Ishikawa (cell line): ENCODE measurements at regions not wholly inside any gene's neighbourhood (a gene's known extent, or its start where the extent isn't known, plus 50 kb on each side); places are given as distances from the start of the nearest gene placed in this dataset.

Experiments
- CEBPB ChIP-seq: IDR thresholded peaks from 2 replicates; pipeline ENCODE4 v1.6.1; 2012
- EGR1 ChIP-seq: IDR thresholded peaks from 2 replicates; pipeline ENCODE4 v1.6.1; 2012
- EP300 ChIP-seq: IDR thresholded peaks from 2 replicates; pipeline ENCODE4 v1.6.1; 2012; ENCODE audit warnings: borderline replicate concordance
- FOXM1 ChIP-seq: IDR thresholded peaks from 2 replicates; pipeline ENCODE4 v1.6.1; 2012; ENCODE audit warnings: low read depth, borderline replicate concordance
- MAX ChIP-seq: IDR thresholded peaks from 2 replicates; pipeline ENCODE4 v1.6.1; 2012
- NFIC ChIP-seq: IDR thresholded peaks from 2 replicates; pipeline ENCODE4 v1.6.1; 2012
- RAD21 ChIP-seq: IDR thresholded peaks from 2 replicates; pipeline ENCODE4 v1.6.1; 2012; ENCODE audit warnings: low read depth
- REST ChIP-seq: IDR thresholded peaks from 2 replicates; pipeline ENCODE4 v1.6.1; 2012; ENCODE audit warnings: low read depth, mild to moderate bottlenecking
- TAF1 ChIP-seq: IDR thresholded peaks from 2 replicates; pipeline ENCODE4 v1.6.1; 2012; ENCODE audit warnings: low read depth, mild to moderate bottlenecking
- TCF12 ChIP-seq: IDR thresholded peaks from 2 replicates; pipeline ENCODE4 v1.6.1; 2012; ENCODE audit warnings: low read depth
- TEAD4 ChIP-seq: IDR thresholded peaks from 2 replicates; pipeline ENCODE4 v1.6.1; 2012
- USF1 ChIP-seq: IDR thresholded peaks from 2 replicates; pipeline ENCODE4 v1.6.1; 2012
- YY1 ChIP-seq: IDR thresholded peaks from 2 replicates; pipeline ENCODE4 v1.6.1; 2012; ENCODE audit warnings: low read depth
- ZBTB7A ChIP-seq: IDR thresholded peaks from 2 replicates; pipeline ENCODE4 v1.6.1; 2012; ENCODE audit warnings: low read depth

GRCh38 chr10:128576943-128577670 lies 450.9 kb upstream of the MKI67 start:
- TF ChIP-seq YY1 (no peak), CEBPB (no peak), MAX (no peak), EP300 (no peak), FOXM1 (no peak), TCF12 (no peak), EGR1 (no peak), USF1 (no peak), RAD21 (no peak), REST (no peak), NFIC (no peak), TEAD4 (no peak), TAF1 (no peak), ZBTB7A (no peak)
